Panc1 (cell line): ENCODE measurements at regions not wholly inside any gene's neighbourhood (a gene's known extent, or its start where the extent isn't known, plus 50 kb on each side); places are given as distances from the start of the nearest gene placed in this dataset.

Experiments used
- ATAC-seq: fragments of 200-7000 bp; cut with Tn5 transposase; 2 replicates; pipeline ENCODE4 v1.9.1; 2020; ENCODE audit warnings: mild to moderate bottlenecking, moderate library complexity
- BruUV-seq: library from RNA; stranded (reverse); fragments of 400-500 nt; replicated peaks from 2 replicates; lab custom pipeline; 2021; lab: Mats Ljungman, UMichigan
- CTCF ChIA-PET: fragments of 300-600 bp; sonication (Branson Sonifier 250); formaldehyde crosslinking; loops from one replicate; lab custom pipeline; 2022; ENCODE audit warnings: antibody characterized with exemption; lab: Charles Lee
- POLR2A ChIA-PET: fragments of 300-600 bp; sonication (Branson Sonifier 250); formaldehyde crosslinking; loops from one replicate; lab custom pipeline; 2022; ENCODE audit warnings: antibody characterized with exemption; lab: Charles Lee
- DNase-seq: peaks from one replicate; pipeline ENCODE4 v3.0.0-alpha.2; 2010; ENCODE audit warnings: low read depth, low spot score
- H3K27ac ChIP-seq: 2 replicates; pipeline ENCODE4 v1.5.1; 2011; ENCODE audit warnings: mild to moderate bottlenecking, low read length, inconsistent platforms
- H3K27me3 ChIP-seq: fragments of 200-500 bp; sonication (Bioruptor generic); 2 replicates; pipeline ENCODE4 v1.6.0; 2014; ENCODE audit warnings: low read length, inconsistent platforms; ENCODE audit not compliant: control insufficient read depth, insufficient read depth
- H3K36me3 ChIP-seq: fragments of 200-500 bp; sonication (Bioruptor generic); 2 replicates; pipeline ENCODE4 v1.5.1; 2014; ENCODE audit warnings: inconsistent platforms, mild to moderate bottlenecking, low read length, moderate library complexity; ENCODE audit not compliant: control insufficient read depth, insufficient read depth
- H3K4me1 ChIP-seq: 2 replicates; pipeline ENCODE4 v1.5.1; 2011; ENCODE audit warnings: inconsistent platforms, mild to moderate bottlenecking, low read length, moderate library complexity; ENCODE audit not compliant: control insufficient read depth, insufficient read depth
- H3K4me3 ChIP-seq, 2 experiments: 2 replicates each; pipeline ENCODE4 v1.5.1; 2011 to 2012; ENCODE audit warnings: low read depth in 2 of 2, low read length in 2 of 2, mild to moderate bottlenecking in 2 of 2, inconsistent platforms in 1 of 2, moderate library complexity in 1 of 2
- H3K9me3 ChIP-seq: fragments of 200-500 bp; sonication (Bioruptor generic); 2 replicates; pipeline ENCODE4 v1.5.1; 2014; ENCODE audit warnings: low read depth, mild to moderate bottlenecking, inconsistent platforms, low read length, moderate library complexity; ENCODE audit not compliant: control insufficient read depth, insufficient read depth
- POLR2AphosphoS5 ChIP-seq: IDR thresholded peaks from 2 replicates; pipeline ENCODE4 v1.6.1; 2012; ENCODE audit warnings: mild to moderate bottlenecking, low read depth, low read length, moderate library complexity
- SIN3A ChIP-seq: IDR thresholded peaks from 2 replicates; pipeline ENCODE4 v1.6.1; 2012; ENCODE audit warnings: low read depth, mild to moderate bottlenecking, low read length, moderate library complexity, borderline replicate concordance; ENCODE audit not compliant: insufficient read depth
- TCF7L2 ChIP-seq: IDR thresholded peaks from 2 replicates; pipeline ENCODE4 v1.6.1; 2011; ENCODE audit warnings: mild to moderate bottlenecking, low read depth, low read length, inconsistent platforms
- in situ Hi-C: cut with HindIII; loops from 2 replicates; pipeline ENCODE4 v1.10.0; 2016; ENCODE audit warnings: low sequenced_read_pairs, low pct_unique_long_range_greater_than_20kb
- intact Hi-C: fragments of 100-400 bp; cut with micrococcal nuclease; formaldehyde crosslinking; loops from one replicate; pipeline ENCODE4 v1.10.0; 2022; ENCODE audit not compliant: unreplicated experiment
- TF ChIP-seq, protein P1 (sequence below): fragments of 450-650 bp; IDR thresholded peaks from 2 replicates; pipeline ENCODE4 v1.5.1; 2017; ENCODE audit warnings: mild to moderate bottlenecking
- TF ChIP-seq, protein P2 (sequence below), 2 experiments: IDR thresholded peaks; 2 replicates each; pipeline ENCODE4 v1.6.1; 2011 to 2012; ENCODE audit warnings: low read depth in 2 of 2, control low read depth in 1 of 2, low read length in 1 of 2, mild to moderate bottlenecking in 1 of 2, moderate library complexity in 1 of 2; ENCODE audit not compliant: insufficient read depth in 1 of 2

DNA sequence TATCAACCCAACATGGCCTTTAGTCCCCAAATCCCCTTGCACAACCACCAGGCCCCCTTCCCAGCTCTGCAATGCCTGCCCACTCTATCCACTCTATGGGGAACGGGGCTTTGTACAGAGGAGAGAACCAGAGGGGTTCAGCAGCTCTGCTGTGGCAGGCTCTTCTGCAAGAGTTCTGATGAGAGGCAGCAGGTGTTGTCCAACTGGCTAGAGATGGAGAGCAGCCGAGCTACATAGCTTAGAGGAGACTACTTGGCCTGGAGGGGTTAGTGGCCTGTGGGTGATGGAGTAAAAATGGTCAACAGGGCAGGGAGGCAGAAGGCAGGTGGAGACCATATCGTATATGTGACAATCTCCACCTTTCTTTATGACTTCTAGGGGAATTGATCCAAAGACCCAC lies 103.0 kb downstream of the QPCT start:
- CTCF ChIA-PET, result no interaction called here
- in situ Hi-C loops, result no loop called here
- DNase-seq, result no peak
- no peak overlapping the region for H3K4me3 ChIP-seq
- peaks cover 2% of the 10 kb centered on the region; the same call in 1 of the 2 replicates for H3K27me3 ChIP-seq
- no peak for TF ChIP-seq TCF7L2
- TF ChIP-seq, protein P1, sequence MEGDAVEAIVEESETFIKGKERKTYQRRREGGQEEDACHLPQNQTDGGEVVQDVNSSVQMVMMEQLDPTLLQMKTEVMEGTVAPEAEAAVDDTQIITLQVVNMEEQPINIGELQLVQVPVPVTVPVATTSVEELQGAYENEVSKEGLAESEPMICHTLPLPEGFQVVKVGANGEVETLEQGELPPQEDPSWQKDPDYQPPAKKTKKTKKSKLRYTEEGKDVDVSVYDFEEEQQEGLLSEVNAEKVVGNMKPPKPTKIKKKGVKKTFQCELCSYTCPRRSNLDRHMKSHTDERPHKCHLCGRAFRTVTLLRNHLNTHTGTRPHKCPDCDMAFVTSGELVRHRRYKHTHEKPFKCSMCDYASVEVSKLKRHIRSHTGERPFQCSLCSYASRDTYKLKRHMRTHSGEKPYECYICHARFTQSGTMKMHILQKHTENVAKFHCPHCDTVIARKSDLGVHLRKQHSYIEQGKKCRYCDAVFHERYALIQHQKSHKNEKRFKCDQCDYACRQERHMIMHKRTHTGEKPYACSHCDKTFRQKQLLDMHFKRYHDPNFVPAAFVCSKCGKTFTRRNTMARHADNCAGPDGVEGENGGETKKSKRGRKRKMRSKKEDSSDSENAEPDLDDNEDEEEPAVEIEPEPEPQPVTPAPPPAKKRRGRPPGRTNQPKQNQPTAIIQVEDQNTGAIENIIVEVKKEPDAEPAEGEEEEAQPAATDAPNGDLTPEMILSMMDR, result no peak
- TF ChIP-seq, protein P2, sequence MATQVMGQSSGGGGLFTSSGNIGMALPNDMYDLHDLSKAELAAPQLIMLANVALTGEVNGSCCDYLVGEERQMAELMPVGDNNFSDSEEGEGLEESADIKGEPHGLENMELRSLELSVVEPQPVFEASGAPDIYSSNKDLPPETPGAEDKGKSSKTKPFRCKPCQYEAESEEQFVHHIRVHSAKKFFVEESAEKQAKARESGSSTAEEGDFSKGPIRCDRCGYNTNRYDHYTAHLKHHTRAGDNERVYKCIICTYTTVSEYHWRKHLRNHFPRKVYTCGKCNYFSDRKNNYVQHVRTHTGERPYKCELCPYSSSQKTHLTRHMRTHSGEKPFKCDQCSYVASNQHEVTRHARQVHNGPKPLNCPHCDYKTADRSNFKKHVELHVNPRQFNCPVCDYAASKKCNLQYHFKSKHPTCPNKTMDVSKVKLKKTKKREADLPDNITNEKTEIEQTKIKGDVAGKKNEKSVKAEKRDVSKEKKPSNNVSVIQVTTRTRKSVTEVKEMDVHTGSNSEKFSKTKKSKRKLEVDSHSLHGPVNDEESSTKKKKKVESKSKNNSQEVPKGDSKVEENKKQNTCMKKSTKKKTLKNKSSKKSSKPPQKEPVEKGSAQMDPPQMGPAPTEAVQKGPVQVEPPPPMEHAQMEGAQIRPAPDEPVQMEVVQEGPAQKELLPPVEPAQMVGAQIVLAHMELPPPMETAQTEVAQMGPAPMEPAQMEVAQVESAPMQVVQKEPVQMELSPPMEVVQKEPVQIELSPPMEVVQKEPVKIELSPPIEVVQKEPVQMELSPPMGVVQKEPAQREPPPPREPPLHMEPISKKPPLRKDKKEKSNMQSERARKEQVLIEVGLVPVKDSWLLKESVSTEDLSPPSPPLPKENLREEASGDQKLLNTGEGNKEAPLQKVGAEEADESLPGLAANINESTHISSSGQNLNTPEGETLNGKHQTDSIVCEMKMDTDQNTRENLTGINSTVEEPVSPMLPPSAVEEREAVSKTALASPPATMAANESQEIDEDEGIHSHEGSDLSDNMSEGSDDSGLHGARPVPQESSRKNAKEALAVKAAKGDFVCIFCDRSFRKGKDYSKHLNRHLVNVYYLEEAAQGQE (IDR thresholded peaks at IDR 0.05; ENCODE audit: insufficient read depth in 1 of 2, low read depth in 2 of 2, low read length in 1 of 2), result no peak
- no peak for TF ChIP-seq POLR2AphosphoS5
- no peak for TF ChIP-seq SIN3A
- BruUV-seq, result no TSS peak
- no peaks in the 10 kb centered on the region for H3K36me3 ChIP-seq
- H3K27ac ChIP-seq, result no peak overlapping the region
- intact Hi-C loops, result no loop called here
- ATAC-seq, result no peak
- POLR2A ChIA-PET, result no interaction called here
- H3K9me3 ChIP-seq, result no peaks in the 10 kb centered on the region
- no peaks in the 10 kb centered on the region for H3K4me1 ChIP-seq

DNA sequence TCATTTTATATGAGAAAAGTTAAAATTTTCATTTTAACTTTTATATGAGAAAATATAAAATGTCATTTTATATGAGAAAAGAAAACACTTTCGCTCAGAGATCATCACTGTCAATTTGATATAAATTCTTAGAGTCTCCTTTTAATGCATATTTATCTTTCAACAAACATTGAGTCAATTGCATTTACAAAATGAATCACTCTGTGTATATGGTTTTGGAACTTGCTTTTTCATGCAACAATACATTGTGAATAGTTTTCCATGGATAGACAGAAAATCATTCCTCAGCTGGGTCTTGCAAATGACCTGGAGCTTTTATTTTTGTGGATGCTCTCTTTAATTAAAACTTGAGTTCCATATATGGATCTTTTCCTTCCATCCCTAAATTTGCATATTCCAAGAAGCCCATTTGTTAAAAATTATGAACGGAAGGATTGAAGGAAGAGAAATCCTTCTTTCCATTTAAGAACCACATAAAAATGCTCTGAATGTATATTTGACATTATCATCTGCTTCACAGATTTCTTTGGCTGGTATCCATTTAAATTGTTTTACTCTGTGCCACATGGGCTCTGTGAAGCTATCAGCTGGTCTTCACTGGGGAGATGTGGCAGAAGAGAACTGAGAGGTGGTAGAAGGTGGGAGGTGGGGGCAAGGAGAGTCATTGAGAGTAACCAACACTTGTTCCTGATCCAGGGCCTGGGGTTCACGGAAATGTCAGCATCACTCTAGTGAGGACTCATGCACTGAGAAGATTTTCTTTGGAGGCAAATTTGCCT lies 104.1 kb downstream of the QPCT start:
- H3K36me3 ChIP-seq, result no peaks in the 10 kb centered on the region
- DNase-seq, result no peak
- no peak for ATAC-seq
- POLR2A ChIA-PET, result no interaction called here
- H3K4me1 ChIP-seq, result no peaks in the 10 kb centered on the region
- peaks cover 2% of the 10 kb centered on the region; the same call in 1 of the 2 replicates for H3K27me3 ChIP-seq
- H3K27ac ChIP-seq, result no peak overlapping the region
- CTCF ChIA-PET, result no interaction called here
- in situ Hi-C loops, result no loop called here
- intact Hi-C loops, result no loop called here
- BruUV-seq, result no TSS peak
- TF ChIP-seq SIN3A (no peak), POLR2AphosphoS5 (no peak), TCF7L2 (no peak)
- TF ChIP-seq, protein P2 (IDR thresholded peaks at IDR 0.05; ENCODE audit: insufficient read depth in 1 of 2, low read depth in 2 of 2, low read length in 1 of 2), result no peak
- TF ChIP-seq, protein P1, result no peak
- H3K4me3 ChIP-seq, result no peak overlapping the region
- H3K9me3 ChIP-seq, result no peaks in the 10 kb centered on the region
